ENCODE measurements at regions not wholly inside any gene's neighbourhood (a gene's known extent, or its start where the extent isn't known, plus 50 kb on each side); places are given as distances from the start of the nearest gene placed in this dataset.

GRCh38 chr18:1464444-1465217 is 560.0 kb downstream of the ADCYAP1 start:
- H3K4me3 ChIP-seq (ENCODE audit: low read depth, low read length) = no peak overlapping the region
- TF ChIP-seq POLR2A (IDR thresholded peaks at IDR 0.05; ENCODE audit: extremely low read depth, insufficient read length) (no peak), MAX (IDR thresholded peaks at IDR 0.05; ENCODE audit: low read depth, low read length) (no peak), MYC (IDR thresholded peaks at IDR 0.05; ENCODE audit: low read depth, low read length) (no peak), CTCF (IDR thresholded peaks at IDR 0.05; ENCODE audit: low read depth, low read length) (no peak)
- DNase-seq (ENCODE audit: low read depth) = no peak

- no peak overlapping the region for H3K4me3 ChIP-seq (ENCODE audit: low read depth, low read length)
- TF ChIP-seq MAX (IDR thresholded peaks at IDR 0.05; ENCODE audit: low read depth, low read length) (no peak), POLR2A (IDR thresholded peaks at IDR 0.05; ENCODE audit: extremely low read depth, insufficient read length) (no peak), MYC (IDR thresholded peaks at IDR 0.05; ENCODE audit: low read depth, low read length) (no peak), CTCF (IDR thresholded peaks at IDR 0.05; ENCODE audit: low read depth, low read length) (no peak)
- DNase-seq (ENCODE audit: low read depth) = no peak
These were observed 561.4 kb downstream of the ADCYAP1 start for GRCh38 chr18:1466035-1466434.

GRCh38 chr18:1467461-1467964 is 562.8 kb downstream of the ADCYAP1 start:
- no peak overlapping the region for H3K4me3 ChIP-seq (ENCODE audit: low read depth, low read length)
- TF ChIP-seq MAX (IDR thresholded peaks at IDR 0.05; ENCODE audit: low read depth, low read length) (no peak), MYC (IDR thresholded peaks at IDR 0.05; ENCODE audit: low read depth, low read length) (no peak), CTCF (IDR thresholded peaks at IDR 0.05; ENCODE audit: low read depth, low read length) (no peak), POLR2A (IDR thresholded peaks at IDR 0.05; ENCODE audit: extremely low read depth, insufficient read length) (no peak)
- no peak for DNase-seq (ENCODE audit: low read depth)

GRCh38 chr18:1468550-1468949 is 563.9 kb downstream of the ADCYAP1 start:
- no peak for TF ChIP-seq MAX (IDR thresholded peaks at IDR 0.05; ENCODE audit: low read depth, low read length)
- no peak for TF ChIP-seq CTCF (IDR thresholded peaks at IDR 0.05; ENCODE audit: low read depth, low read length)
- no peak for TF ChIP-seq MYC (IDR thresholded peaks at IDR 0.05; ENCODE audit: low read depth, low read length)
- no peak for TF ChIP-seq POLR2A (IDR thresholded peaks at IDR 0.05; ENCODE audit: extremely low read depth, insufficient read length)
- no peak for DNase-seq (ENCODE audit: low read depth)

GRCh38 chr18:1475867-1476266 is 571.2 kb downstream of the ADCYAP1 start:
- no peak overlapping the region for H3K4me3 ChIP-seq (ENCODE audit: low read depth, low read length)
- DNase-seq (ENCODE audit: low read depth) = no peak
- TF ChIP-seq CTCF (IDR thresholded peaks at IDR 0.05; ENCODE audit: low read depth, low read length) (no peak), POLR2A (IDR thresholded peaks at IDR 0.05; ENCODE audit: extremely low read depth, insufficient read length) (no peak), MYC (IDR thresholded peaks at IDR 0.05; ENCODE audit: low read depth, low read length) (no peak), MAX (IDR thresholded peaks at IDR 0.05; ENCODE audit: low read depth, low read length) (no peak)

More at GRCh38 chr18:1468550-1468949, 563.9 kb downstream of the ADCYAP1 start:
- H3K4me3 ChIP-seq (ENCODE audit: low read depth, low read length) = no peak overlapping the region
